H1 (cell line): ENCODE measurements at regions not wholly inside any gene's neighbourhood (a gene's known extent, or its start where the extent isn't known, plus 50 kb on each side); places are given as distances from the start of the nearest gene placed in this dataset.

ENCODE experiments used
- CTCF ChIA-PET: fragments of 300-600 bp; sonication (Branson Sonifier 250); formaldehyde crosslinking; loops from one replicate; lab custom pipeline; 2021; ENCODE audit not compliant: partially characterized antibody; lab: Charles Lee
- POLR2A ChIA-PET: fragments of 300-600 bp; sonication (Branson Sonifier 250); formaldehyde crosslinking; loops from one replicate; lab custom pipeline; 2021; ENCODE audit warnings: inconsistent platforms; ENCODE audit not compliant: partially characterized antibody; lab: Charles Lee
- DNase-seq, 2 experiments: peaks; one replicate each; pipeline versions ENCODE4 v3.0.0 to v3.0.0-alpha.2; 2010 to 2022; ENCODE audit warnings: low spot score in 2 of 2, low read depth in 1 of 2, mixed read lengths in 1 of 2
- FAIRE-seq: peaks from 2 replicates; lab custom pipeline; 2011; peaks lifted over from hg19 to GRCh38; lab: Jason Lieb, UNC
- H2AFZ ChIP-seq: 2 replicates; pipeline ENCODE4 v1.8.1; 2012; ENCODE audit warnings: low read length, inconsistent platforms
- H2AK5ac ChIP-seq: 2 replicates; pipeline ENCODE4 v1.6.1; 2013; ENCODE audit warnings: low read depth, low read length
- H2BK120ac ChIP-seq: replicated peaks from 2 replicates; pipeline ENCODE3; 2013; ENCODE audit warnings: low read depth, low read length, inconsistent platforms
- H2BK12ac ChIP-seq: 2 replicates; pipeline ENCODE4 v1.6.1; 2013; ENCODE audit warnings: low read depth, low read length
- H2BK15ac ChIP-seq: 2 replicates; pipeline ENCODE4 v1.6.1; 2013; ENCODE audit warnings: low read length
- H2BK20ac ChIP-seq: 2 replicates; pipeline ENCODE4 v1.6.1; 2013; ENCODE audit warnings: low read length
- H2BK5ac ChIP-seq: 2 replicates; pipeline ENCODE4 v1.6.1; 2013; ENCODE audit warnings: low read depth, low read length
- H3K14ac ChIP-seq: 2 replicates; pipeline ENCODE4 v1.6.1; 2013; ENCODE audit warnings: inconsistent platforms; ENCODE audit not compliant: insufficient read length
- H3K18ac ChIP-seq: 2 replicates; pipeline ENCODE4 v1.6.1; 2013; ENCODE audit warnings: low read length; ENCODE audit errors: extremely low read depth
- H3K23ac ChIP-seq: 2 replicates; pipeline ENCODE4 v1.6.1; 2013; ENCODE audit warnings: inconsistent platforms; ENCODE audit not compliant: insufficient read length
- H3K23me2 ChIP-seq: 2 replicates; pipeline ENCODE4 v1.6.1; 2013; ENCODE audit warnings: low read depth, low read length
- H3K27ac ChIP-seq: 2 replicates; pipeline ENCODE4 v1.6.1; 2011; ENCODE audit warnings: low read depth, low read length, inconsistent platforms
- H3K27me3 ChIP-seq, 4 experiments: replicated peaks in 1 of 4; 1 replicate in 1 of 4; 2 replicates in 3 of 4; pipeline versions ENCODE4 v1.6.1 to v1.8.1; 2011 to 2013; ENCODE audit warnings: low read length in 3 of 4, mild to moderate bottlenecking in 3 of 4, inconsistent platforms in 2 of 4, mixed read lengths in 2 of 4, moderate library complexity in 1 of 4; ENCODE audit not compliant: control insufficient read depth in 3 of 4, insufficient read depth in 3 of 4; ENCODE audit errors: extremely low read depth in 1 of 4
- H3K36me3 ChIP-seq, 4 experiments: 2 replicates each; pipeline versions ENCODE4 v1.6.1 to v1.8.1; 2011 to 2013; ENCODE audit warnings: mild to moderate bottlenecking in 4 of 4, low read length in 3 of 4, moderate library complexity in 2 of 4, control low read depth in 1 of 4, inconsistent platforms in 1 of 4; ENCODE audit not compliant: insufficient read depth in 4 of 4, control insufficient read depth in 2 of 4
- H3K4ac ChIP-seq: replicated peaks from 2 replicates; pipeline ENCODE3; 2013; ENCODE audit warnings: low read length, low read depth, mixed read lengths, inconsistent platforms; ENCODE audit not compliant: insufficient read length
- H3K4me1 ChIP-seq, 4 experiments: replicated peaks in 1 of 4; 1 replicate in 1 of 4; 2 replicates in 3 of 4; pipeline versions ENCODE4 v1.6.1 to v1.8.1; 2011 to 2013; ENCODE audit warnings: low read length in 3 of 4, inconsistent platforms in 2 of 4, mixed read lengths in 1 of 4; ENCODE audit not compliant: insufficient read depth in 4 of 4, control insufficient read depth in 3 of 4
- H3K4me2 ChIP-seq, 2 experiments: 2 replicates each; pipeline versions ENCODE4 v1.6.1 to v1.8.1; 2011 to 2013; ENCODE audit warnings: low read depth in 2 of 2, low read length in 2 of 2, control low read depth in 1 of 2, inconsistent platforms in 1 of 2, mild to moderate bottlenecking in 1 of 2; ENCODE audit not compliant: insufficient read depth in 1 of 2
- H3K4me3 ChIP-seq, 4 experiments: fragments of 200-600, 300-600 bp in 1 of 4; sonication (generic), shearing (Covaris generic), sonication (Bioruptor Twin) in 1 of 4; 2 replicates each; pipeline versions ENCODE4 v1.5.1 to v1.8.1; 2011 to 2016; ENCODE audit warnings: low read length in 4 of 4, low read depth in 3 of 4, control low read depth in 2 of 4, inconsistent platforms in 2 of 4, mild to moderate bottlenecking in 2 of 4, mixed read lengths in 1 of 4, moderate library complexity in 1 of 4; ENCODE audit not compliant: insufficient read depth in 2 of 4; ENCODE audit errors: extremely low read depth in 1 of 4
- H3K56ac ChIP-seq: replicated peaks from 2 replicates; pipeline ENCODE3; 2013; ENCODE audit warnings: low read depth, mild to moderate bottlenecking, mixed read lengths, low read length, inconsistent platforms; ENCODE audit not compliant: insufficient read length
- H3K79me1 ChIP-seq: 2 replicates; pipeline ENCODE4 v1.6.1; 2013; ENCODE audit warnings: low read depth, low read length, control low read depth
- H3K79me2 ChIP-seq, 2 experiments: 2 replicates each; pipeline versions ENCODE4 v1.6.1 to v1.8.1; 2012 to 2013; ENCODE audit warnings: low read length in 2 of 2, mild to moderate bottlenecking in 2 of 2, inconsistent platforms in 1 of 2; ENCODE audit not compliant: insufficient read depth in 2 of 2, control insufficient read depth in 1 of 2
- H3K9ac ChIP-seq, 4 experiments: replicated peaks in 1 of 4; 1 replicate in 1 of 4; 2 replicates in 3 of 4; pipeline versions ENCODE4 v1.6.1 to v1.8.1; 2011 to 2013; ENCODE audit warnings: low read depth in 3 of 4, low read length in 3 of 4, control low read depth in 2 of 4, mild to moderate bottlenecking in 2 of 4, moderate library complexity in 2 of 4, inconsistent platforms in 1 of 4; ENCODE audit errors: extremely low read depth in 1 of 4
- H3K9me3 ChIP-seq, 2 experiments: 2 replicates each; pipeline versions ENCODE4 v1.6.1 to v1.8.1; 2012 to 2013; ENCODE audit warnings: mild to moderate bottlenecking in 2 of 2, moderate library complexity in 2 of 2, control low read depth in 1 of 2, inconsistent platforms in 1 of 2, low read depth in 1 of 2, low read length in 1 of 2, mixed read lengths in 1 of 2; ENCODE audit not compliant: insufficient read depth in 2 of 2
- H4K20me1 ChIP-seq, 2 experiments: replicated peaks in 1 of 2; 2 replicates each; pipeline versions ENCODE3 to v1.8.1; 2011 to 2013; ENCODE audit warnings: inconsistent platforms in 2 of 2, low read length in 2 of 2, mild to moderate bottlenecking in 1 of 2; ENCODE audit not compliant: insufficient read depth in 2 of 2, control insufficient read depth in 1 of 2
- H4K5ac ChIP-seq: 2 replicates; pipeline ENCODE4 v1.6.1; 2013; ENCODE audit warnings: low read length, low read depth, mixed read lengths, inconsistent platforms; ENCODE audit not compliant: insufficient read length
- H4K8ac ChIP-seq: 2 replicates; pipeline ENCODE4 v1.8.0; 2013; ENCODE audit warnings: mild to moderate bottlenecking, moderate library complexity, low read length, inconsistent platforms; ENCODE audit not compliant: insufficient read depth; ENCODE audit errors: extremely low read depth
- H4K91ac ChIP-seq: replicated peaks from 2 replicates; pipeline ENCODE3; 2013; ENCODE audit warnings: low read length, mixed read lengths, inconsistent platforms; ENCODE audit not compliant: insufficient read length
- CBX8 ChIP-seq: fragments of 300-800, 300-1000 bp; sonication (generic); IDR thresholded peaks from 2 replicates; pipeline ENCODE4 v1.7.1; 2016; ENCODE audit warnings: low read depth, low read length, borderline replicate concordance
- FOSL1 ChIP-seq: IDR thresholded peaks from 2 replicates; pipeline ENCODE4 v1.6.1; 2011; ENCODE audit warnings: mild to moderate bottlenecking, low read depth, low read length, moderate library complexity; ENCODE audit not compliant: insufficient read depth
- RAD21 ChIP-seq, 2 experiments: IDR thresholded peaks in 1 of 2; conservative IDR thresholded peaks in 1 of 2; 2 replicates each; pipeline ENCODE4 v1.6.1; 2011; ENCODE audit warnings: low read depth in 2 of 2, low read length in 2 of 2, improper control_type of control experiment in 1 of 2, inconsistent platforms in 1 of 2, mild to moderate bottlenecking in 1 of 2, moderate library complexity in 1 of 2
- RFX5 ChIP-seq: IDR thresholded peaks from 2 replicates; pipeline ENCODE4 v1.6.1; 2011; ENCODE audit warnings: low read depth, low read length, improper control_type of control experiment, borderline replicate concordance
- SRF ChIP-seq: IDR thresholded peaks from 2 replicates; pipeline ENCODE4 v1.6.1; 2011; ENCODE audit warnings: mild to moderate bottlenecking, low read depth, low read length, moderate library complexity
- SUZ12 ChIP-seq: fragments of 200-600 bp; sonication (generic); IDR thresholded peaks from 2 replicates; pipeline ENCODE4 v1.6.1; 2012; ENCODE audit warnings: mild to moderate bottlenecking, inconsistent platforms, low read length, moderate library complexity, mixed read lengths
- TEAD4 ChIP-seq: IDR thresholded peaks from 2 replicates; pipeline ENCODE4 v1.6.1; 2012; ENCODE audit warnings: low read depth, low read length, inconsistent platforms, mixed read lengths
- WGBS, 2 experiments: shearing (Covaris generic) in 1 of 2; methylation state at CpG; one replicate each; pipeline versions ENCODE4 v1.1.6 to v1.1.7; 2013 to 2015; ENCODE audit warnings: low lambda C conversion rate in 2 of 2, mixed read lengths in 2 of 2, inconsistent platforms in 1 of 2, low coverage in 1 of 2, missing lambda C conversion rate in 1 of 2; ENCODE audit not compliant: insufficient replicate concordance in 2 of 2, insufficient coverage in 1 of 2, insufficient read length in 1 of 2; ENCODE audit errors: extremely low coverage in 1 of 2, missing lambda C conversion rate in 1 of 2; 5-methylcytosine and 5-hydroxymethylcytosine counted together

- Histone ChIP-seq H2BK15ac (no peak overlapping the region), H3K79me1 (no peaks in the 10 kb centered on the region), H3K56ac (no peak overlapping the region), H4K8ac (no peak overlapping the region), H3K4me3 (no peak overlapping the region), H3K23me2 (no peaks in the 10 kb centered on the region), H2BK120ac (no peak overlapping the region), H2BK5ac (no peak overlapping the region), H3K18ac (no peak overlapping the region), H3K4me2 (no peak overlapping the region), H3K27ac (no peak overlapping the region), H3K9ac (no peak overlapping the region), H2AK5ac (no peak overlapping the region), H3K4ac (no peak overlapping the region), H2AFZ (no peak overlapping the region), H3K9me3 (no peaks in the 10 kb centered on the region), H3K36me3 (no peaks in the 10 kb centered on the region), H4K20me1 (no peaks in the 10 kb centered on the region), H3K79me2 (no peaks in the 10 kb centered on the region), H3K23ac (no peak overlapping the region), H4K5ac (no peak overlapping the region), H2BK20ac (no peak overlapping the region), H4K91ac (no peak overlapping the region), H3K4me1 (no peaks in the 10 kb centered on the region), H2BK12ac (no peak overlapping the region), H3K14ac (no peak overlapping the region), H3K27me3 (no peaks in the 10 kb centered on the region)
- WGBS, 2 experiments: 96% methylated on average over 2 of the region's 2 CpGs; no CpG with 5 or more reads in 1 of the 2 experiments
- DNase-seq (no peak), FAIRE-seq (no peak)
- TF ChIP-seq FOSL1 (no peak), CBX8 (no peak), SRF (no peak), SUZ12 (no peak), RAD21 (IDR thresholded peaks at IDR 0.05 in 1 of 2, conservative IDR thresholded peaks at IDR 0.05 in 1 of 2; ENCODE audit: low read depth in 2 of 2, low read length in 2 of 2) (no peak), TEAD4 (no peak), RFX5 (no peak)
- POLR2A ChIA-PET: no interaction called here
- CTCF ChIA-PET: no interaction called here
These were observed 1475.1 kb downstream of the OTOL1 start for GRCh38 chr3:162971715-162972114.
